GM20000 (cell line): ENCODE measurements at regions not wholly inside any gene's neighbourhood (a gene's known extent, or its start where the extent isn't known, plus 50 kb on each side); places are given as distances from the start of the nearest gene placed in this dataset.

Experiments used
- DNase-seq: peaks from one replicate; pipeline ENCODE4 v3.0.0; 2012; ENCODE audit warnings: low spot score
- CTCF ChIP-seq: IDR thresholded peaks from 2 replicates; pipeline ENCODE4 v1.5.1; 2012; ENCODE audit warnings: mild to moderate bottlenecking, control low read depth; ENCODE audit errors: extremely low read depth, missing control alignments

GRCh38 chr18:78704971-78705461, 274.6 kb upstream of the SALL3 start:
- TF ChIP-seq CTCF: no peak
- no peak for DNase-seq

GRCh38 chr18:78709261-78709809, 270.3 kb upstream of the SALL3 start:
- no peak for TF ChIP-seq CTCF

GRCh38 chr18:78711316-78711715, 268.3 kb upstream of the SALL3 start:
- DNase-seq: no peak
- TF ChIP-seq CTCF: no peak

More at GRCh38 chr18:78709261-78709809, 270.3 kb upstream of the SALL3 start:
- no peak for DNase-seq

- no peak for TF ChIP-seq CTCF
- no peak for DNase-seq
Measured at GRCh38 chr18:78711971-78712370, 267.6 kb upstream of the SALL3 start.

GRCh38 chr18:78713069-78713468, 266.5 kb upstream of the SALL3 start:
- TF ChIP-seq CTCF: no peak
- DNase-seq: no peak

GRCh38 chr18:78713726-78714125, 265.9 kb upstream of the SALL3 start:
- no peak for TF ChIP-seq CTCF
- no peak for DNase-seq

- no peak for TF ChIP-seq CTCF
- DNase-seq: no peak
Measured at GRCh38 chr18:78716022-78716421, 263.6 kb upstream of the SALL3 start.
